Stimulated activated CD4-positive, alpha-beta T cell treated with anti-CD3 and anti-CD28 coated beads, Interleukin-2, amount 100 ng/mL, for 48 hours (primary cell): ENCODE measurements at regions not wholly inside any gene's neighbourhood (a gene's known extent, or its start where the extent isn't known, plus 50 kb on each side); places are given as distances from the start of the nearest gene placed in this dataset.

Experiments
- DNase-seq, 2 donors: peaks; one replicate each; pipeline ENCODE4 v3.0.0-alpha.2; 2020

DNA sequence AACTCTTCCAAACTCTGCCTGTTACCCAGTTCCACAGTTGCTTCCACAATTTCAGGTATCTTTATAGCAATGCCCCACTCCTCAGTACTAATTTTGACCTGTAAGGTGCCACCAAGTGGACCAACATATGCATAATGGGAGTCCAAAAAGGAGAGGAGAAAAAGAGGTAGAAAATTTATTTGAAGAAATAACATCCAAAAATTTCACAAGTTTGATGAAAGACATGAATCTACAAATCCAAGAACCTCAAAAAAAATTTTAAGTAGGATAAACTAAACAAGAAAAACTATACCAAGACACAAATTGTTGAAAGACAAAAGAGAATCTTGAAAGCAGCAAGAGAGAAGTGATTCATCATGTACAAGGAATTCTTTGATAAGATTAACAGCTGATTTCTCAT is 79.8 kb downstream of the BARX1 start:
- DNase-seq, result no peak

DNA sequence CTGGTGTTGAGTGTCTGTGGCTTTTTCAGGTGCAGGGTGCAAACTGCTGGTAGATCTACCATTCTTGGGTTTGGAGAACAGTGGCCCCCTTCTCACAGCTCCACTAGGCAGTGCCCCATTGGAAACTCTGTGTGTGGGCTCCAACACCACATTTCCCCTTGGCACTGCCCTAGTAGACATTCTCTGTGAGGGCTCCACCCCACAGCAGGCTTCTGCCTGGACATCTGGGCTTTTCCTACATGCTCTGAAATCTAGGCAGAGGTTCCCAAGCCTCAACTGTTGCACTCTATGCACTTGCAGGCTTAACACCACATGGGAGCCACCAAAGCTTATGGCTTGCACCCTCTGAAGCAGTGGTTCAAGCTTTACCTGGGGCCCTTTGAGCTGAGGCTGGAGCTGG is 80.9 kb downstream of the BARX1 start:
- DNase-seq, result no peak

GRCh38 chr9:93871286-93871685 is 83.9 kb downstream of the BARX1 start:
- DNase-seq, result no peak

DNA sequence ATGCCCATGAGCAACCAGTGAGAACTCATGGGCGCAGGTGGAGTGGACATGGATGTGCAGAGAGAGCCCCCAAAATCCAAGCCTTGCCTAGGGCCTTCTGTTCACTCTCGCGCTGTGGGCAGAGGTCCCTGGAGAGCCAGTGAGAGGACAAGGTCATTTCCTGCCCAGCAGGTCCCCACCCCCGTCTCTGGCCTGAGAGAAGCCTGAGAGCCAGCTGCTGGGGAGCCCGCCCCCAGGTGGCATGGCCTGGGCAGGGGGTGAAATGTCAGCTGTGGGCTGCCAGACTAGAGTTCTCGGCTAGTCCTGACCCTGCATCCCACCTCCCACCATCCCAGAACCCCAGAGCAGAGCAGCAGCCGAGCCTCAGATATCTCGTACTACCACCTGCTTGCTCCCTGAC is 85.3 kb downstream of the BARX1 start:
- DNase-seq, result no peak

- DNase-seq, result no peak
Observed at GRCh38 chr9:93869088-93869487, 86.1 kb downstream of the BARX1 start.

DNA sequence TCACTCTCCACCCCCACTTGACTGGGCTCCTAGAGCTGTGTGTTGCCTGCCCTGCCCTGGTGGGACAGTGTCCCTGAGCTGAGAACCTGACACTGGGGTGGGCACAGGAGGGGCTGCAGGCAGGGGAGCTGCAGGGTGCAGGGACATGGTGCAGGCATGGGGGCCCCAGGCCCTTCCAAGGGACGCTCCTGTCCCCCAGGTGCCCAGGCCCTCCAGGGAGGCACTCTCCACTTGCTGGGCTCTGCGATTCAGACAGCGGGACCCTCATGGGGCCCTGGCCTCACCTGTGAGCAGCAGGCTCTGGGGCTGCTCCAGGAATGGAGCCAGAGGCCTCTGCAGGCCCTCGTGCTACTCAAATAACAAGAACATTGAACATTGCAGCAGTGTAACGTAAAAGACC is 89.4 kb downstream of the BARX1 start:
- no peak for DNase-seq

- DNase-seq, result no peak
Observed at GRCh38 chr9:93865245-93865644, 89.9 kb downstream of the BARX1 start.

- no peak for DNase-seq
Observed at GRCh38 chr9:93864840-93865239, 90.3 kb downstream of the BARX1 start.

DNA sequence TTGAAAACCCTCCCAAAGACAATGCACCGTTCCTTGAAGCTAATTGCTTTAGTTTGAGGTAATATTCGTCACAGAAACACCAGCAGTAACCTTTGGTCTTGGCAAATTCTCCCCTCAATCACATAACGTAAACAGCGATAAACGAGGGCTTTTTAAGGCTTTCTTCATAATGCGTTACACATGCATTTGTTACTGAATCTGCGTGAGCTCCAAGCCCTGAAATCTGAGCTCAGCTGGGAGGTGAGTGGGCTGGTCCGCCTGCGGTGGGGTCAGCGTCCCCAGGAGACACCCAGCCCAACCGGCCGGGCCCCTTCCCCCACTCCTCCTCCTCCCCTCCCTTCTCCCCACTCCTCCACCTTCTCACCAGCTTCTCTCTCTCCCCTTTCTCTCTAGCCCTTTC is 91.1 kb downstream of the BARX1 start:
- no peak for DNase-seq

GRCh38 chr9:93862877-93863545 is 92.1 kb downstream of the BARX1 start:
- DNase-seq, result no peak

DNA sequence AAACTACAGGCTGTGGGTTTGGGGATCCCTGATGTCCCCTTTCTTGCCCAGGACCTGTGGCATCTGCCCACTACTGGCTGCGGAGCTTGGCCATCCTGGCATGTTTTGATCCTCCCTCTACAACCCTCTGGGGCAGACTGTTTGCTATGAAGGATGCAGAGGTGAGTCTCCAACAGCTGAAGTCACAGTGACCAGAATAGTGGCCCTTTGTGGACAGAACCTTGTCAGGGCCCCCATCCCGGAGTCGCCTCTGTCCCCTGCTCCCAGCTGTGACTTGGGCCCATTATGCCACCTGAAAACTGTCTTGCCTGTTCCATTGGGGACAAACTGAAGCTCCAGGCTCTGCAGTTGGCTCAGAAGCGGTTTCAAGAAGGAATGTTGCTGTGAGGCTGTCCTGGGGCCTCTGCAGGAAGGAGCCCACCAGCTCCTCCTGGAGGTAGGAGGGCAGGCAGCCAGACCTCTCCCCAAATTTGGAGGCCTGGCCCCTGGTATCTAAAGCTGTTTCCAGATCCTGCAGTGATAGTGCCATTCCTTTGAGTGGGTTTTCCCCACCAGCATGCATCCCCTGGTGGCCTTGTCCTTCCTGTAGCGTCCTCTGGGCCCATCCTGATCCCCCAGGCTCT is 93.3 kb downstream of the BARX1 start:
- no peak for DNase-seq

DNA sequence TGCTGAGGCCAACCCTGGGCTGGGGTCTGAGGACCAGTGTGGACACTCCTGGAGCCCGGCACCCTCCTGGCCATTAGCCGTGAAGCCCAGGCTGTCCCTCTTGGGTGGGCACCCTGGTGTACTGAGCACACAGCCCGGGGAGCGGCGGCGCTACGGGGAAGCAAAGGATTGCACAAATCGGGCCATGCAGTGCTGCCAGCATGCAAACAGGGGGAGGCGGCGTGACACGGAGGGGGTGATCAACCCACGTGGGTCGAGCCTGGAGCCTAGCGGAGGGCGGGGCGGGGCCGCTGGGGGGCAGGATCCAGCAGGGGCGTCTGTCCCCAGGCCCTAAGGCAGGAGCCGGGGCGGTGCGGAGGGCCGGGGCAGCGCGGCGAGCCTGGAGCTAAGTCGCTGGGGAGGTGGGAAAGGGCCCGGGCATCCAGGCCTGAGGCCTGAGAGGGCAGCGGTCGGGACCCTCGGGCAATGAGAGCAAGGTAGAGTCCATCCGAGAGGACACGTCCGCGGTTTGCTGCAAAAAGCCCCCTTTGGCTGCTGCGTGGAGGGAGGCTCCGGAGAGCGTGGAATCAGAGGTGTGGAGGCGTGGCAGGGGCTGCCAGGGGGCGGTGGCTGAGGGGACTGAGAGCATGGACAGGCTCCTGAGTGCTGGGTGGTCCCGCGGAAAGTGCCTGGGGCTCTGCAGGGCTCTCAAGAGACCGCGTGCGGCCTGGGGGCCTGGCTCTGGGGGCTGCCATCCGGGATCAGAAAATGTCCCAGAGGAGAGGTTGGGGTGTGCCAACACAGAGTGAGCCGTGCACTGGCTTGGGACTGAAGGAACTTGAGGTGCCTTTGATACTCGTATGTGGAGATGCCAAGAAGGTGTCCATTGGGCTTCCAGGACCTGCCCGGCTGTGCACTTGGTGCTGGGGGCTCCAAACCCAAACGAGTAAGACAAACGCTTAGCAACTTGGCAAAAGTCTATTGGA is 94.2 kb downstream of the BARX1 start:
- no peak for DNase-seq

DNA sequence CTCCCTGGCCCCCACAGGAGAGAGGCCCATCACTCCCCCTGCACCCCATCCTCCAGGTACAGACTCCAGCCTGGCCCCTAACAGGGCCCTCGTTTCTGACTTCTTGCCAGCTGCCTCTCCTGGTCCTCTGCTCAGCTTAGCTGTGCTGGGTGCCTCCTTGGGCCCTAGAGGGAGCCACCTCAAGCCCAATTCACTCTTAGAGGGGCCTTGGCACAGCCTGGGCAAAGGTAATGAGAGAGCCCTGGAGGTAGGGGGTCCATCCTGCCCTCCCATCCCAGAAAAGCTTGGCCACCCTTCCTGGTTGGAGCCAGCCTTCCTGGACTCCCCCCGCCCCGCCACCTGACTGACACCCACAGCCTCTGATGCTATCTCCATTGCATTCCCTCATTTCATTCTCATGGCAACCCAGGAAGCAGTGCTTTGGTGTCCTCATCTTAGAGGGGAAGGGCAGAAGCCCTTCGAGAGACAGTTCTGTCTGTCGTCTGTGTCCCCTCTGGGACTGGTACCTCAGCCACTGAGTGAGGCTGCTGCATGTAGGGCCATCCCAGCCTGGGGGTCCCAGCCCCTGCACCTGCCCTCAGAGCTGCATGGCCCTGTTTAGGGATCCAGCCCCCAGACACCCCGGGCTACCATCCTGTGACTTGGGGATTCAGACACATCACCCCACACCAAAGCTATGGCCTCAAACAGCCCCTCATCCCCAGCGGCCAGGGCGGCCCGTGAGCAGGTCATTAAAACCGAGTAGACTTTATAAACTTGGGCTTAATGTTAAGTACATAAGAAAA is 95.5 kb downstream of the BARX1 start:
- DNase-seq, result no peak

DNA sequence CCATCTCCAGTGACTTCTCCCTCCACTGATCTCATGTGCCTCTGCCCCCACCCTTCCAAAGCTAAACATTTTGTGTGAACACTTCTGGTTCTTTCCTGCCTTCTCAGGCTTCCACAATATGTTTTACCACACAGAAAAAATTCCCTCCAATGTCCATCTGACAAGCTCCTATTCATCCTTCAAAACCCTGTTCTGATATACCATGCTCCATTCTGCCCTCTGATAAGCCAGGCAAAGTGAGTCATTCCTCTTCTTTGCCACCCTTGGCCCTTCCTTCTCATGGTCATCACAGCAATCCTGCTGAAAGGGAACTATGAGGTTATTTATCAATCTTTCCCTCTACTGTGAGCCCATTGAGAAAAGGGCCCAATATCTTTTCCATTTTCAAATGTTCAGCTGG is 97.6 kb downstream of the BARX1 start:
- no peak for DNase-seq

- DNase-seq, result no peak
Observed at GRCh38 chr9:93852728-93853127, 102.4 kb downstream of the BARX1 start.

- DNase-seq, result no peak
Observed at GRCh38 chr9:93846349-93846748, 108.8 kb downstream of the BARX1 start.

DNA sequence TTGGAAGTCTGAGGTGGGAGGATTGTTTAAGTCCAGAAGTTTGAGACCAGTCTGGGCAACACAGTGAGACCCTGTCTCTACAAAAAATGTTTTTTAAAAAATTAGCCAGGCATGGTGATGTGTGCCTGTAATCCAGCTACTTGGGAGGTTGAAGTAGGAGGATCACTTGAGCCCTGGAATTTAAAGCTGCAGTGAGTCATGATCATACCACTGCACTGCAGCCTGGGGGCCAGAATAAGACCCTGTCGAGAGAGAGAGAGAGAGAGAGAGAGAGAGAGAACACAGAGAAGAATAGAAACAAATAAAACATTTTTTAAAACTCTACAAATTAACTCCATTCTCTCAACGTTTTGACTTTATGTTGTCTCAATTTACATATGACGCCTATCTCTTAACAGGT is 111.8 kb downstream of the BARX1 start:
- no peak for DNase-seq

- DNase-seq, result no peak
Observed at GRCh38 chr9:93830606-93831005, 124.5 kb downstream of the BARX1 start.

DNA sequence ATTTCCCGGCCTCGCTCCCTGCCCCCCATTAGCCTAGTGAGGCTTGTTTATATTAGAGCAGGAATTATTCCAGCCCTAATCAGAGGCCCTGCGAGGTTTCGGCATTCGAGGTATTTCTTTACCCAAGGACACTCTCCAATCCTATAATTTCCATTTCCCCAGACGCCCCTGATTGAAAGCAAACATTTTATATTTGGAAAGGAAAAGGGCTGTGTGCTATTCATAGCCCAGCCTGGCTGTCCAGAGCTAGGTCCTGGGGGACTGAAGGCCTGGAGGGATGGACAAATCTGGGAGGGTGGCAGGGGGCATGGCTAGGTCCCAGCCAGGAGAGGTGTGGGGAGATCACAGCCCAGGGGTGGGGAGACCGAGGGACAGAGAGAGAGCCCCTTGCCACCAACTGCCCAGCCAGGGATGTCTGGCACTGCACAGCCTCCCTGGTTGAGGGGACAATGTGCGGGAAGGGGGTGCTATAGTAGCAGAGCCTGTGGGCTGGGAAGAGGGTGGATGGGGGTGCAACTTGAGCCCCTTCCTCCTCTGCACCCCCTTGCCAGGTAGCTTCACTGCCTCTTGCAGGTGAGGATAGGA is 125.1 kb downstream of the BARX1 start:
- DNase-seq, result no peak

- no peak for DNase-seq
Observed at GRCh38 chr9:93829271-93830011, 125.7 kb downstream of the BARX1 start.

DNA sequence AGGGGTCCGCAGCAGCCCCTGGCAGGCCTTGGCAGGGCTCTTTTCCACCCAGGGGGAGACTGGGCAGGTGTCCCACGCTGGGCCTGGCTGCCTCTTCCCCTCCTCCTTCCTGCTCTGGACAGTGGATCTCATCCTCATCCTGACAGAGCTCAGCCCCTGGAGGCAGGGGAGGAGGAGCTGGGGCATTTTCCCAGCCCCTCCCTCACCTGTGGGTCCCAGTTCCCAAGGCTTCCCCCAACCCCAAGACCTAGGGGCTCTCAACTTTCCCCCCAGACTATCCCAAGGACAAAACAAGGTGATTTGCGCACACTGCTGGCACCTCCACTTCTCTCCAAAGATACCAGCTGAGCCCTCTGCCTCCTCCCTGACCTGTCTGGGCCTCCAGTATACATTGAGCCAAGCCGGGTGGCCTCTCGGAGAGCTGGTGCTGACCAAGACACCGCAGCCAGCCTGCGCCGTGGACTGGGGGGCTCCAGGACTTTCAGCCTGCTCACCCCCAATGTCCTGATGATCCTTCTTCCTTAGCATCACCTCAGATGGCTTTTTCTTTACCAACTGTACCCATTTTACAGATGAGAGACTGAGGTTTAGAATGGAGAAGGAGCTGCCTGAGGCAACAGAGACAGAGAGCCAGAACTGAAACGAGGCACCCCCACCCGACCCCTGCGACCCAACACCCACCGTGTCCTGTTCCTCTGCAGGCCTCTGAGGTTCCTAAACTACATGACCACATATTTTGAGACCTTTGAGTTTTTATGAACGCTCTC is 126.6 kb downstream of the BARX1 start:
- no peak for DNase-seq
